ENCODE measurements at regions not wholly inside any gene's neighbourhood (a gene's known extent, or its start where the extent isn't known, plus 50 kb on each side); places are given as distances from the start of the nearest gene placed in this dataset.

DNA sequence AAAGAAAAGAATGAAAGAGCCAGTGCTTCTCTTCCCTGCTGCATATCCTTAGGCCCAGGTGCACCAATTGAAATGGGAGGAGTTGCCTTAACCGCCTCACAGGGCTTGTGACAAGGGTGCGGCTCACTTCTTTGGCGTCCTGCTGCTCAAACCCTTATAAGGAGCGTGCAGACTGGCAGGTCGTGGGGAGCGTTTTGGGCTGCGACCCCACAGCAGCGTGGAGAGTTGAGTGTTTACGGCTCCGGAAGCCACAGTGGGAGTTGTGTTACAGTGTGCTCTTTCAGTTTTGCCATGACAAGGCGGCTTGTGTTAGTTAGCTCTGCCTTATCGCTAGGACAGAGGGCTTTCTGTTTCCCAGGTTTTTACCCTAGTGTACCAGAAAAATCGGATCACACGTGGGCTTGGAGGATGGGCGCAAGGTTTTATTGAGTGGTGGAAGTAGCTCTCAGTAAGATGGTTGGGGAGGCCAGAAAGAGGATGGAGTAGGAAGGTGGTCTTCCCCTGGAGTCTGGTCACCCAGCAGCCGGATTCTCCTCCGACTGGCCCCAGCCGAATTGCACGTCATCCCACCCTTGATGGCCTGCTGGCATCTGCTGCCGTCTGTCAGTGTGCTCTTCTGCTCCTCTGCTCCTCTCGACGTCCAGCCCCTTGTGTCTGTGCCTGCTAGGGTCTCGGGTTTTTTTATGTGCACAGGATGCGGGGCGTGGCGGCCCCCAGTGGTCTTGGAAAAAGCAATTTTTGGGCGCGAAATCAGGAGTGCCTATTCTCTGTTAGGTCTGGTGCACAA lies 718.9 kb downstream of the ARAP2 start:
- H3K4me3 ChIP-seq (ENCODE audit: low read length): no peak overlapping the region
- DNase-seq (ENCODE audit: low read depth): no peak

DNA sequence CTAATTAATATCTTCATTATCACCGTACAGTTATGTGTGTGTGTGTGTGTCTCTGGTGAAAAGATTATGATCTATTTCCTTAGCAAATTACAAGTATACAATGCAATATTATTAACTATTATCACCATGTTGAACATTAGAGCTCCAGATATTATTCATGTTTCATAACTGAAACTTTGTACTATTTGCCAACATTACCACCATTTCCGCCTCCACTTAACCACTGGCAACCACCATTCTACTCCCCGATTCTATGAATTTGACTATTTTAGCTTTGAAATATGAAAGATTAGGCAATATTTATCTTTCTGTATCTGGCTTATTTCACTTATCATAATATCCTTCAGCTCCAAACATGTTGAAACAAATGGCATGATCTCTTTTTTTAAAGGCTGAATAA lies 717.9 kb downstream of the ARAP2 start:
- no peak overlapping the region for H3K4me3 ChIP-seq (ENCODE audit: low read length)
- DNase-seq (ENCODE audit: low read depth): no peak
- TF ChIP-seq, protein P1, sequence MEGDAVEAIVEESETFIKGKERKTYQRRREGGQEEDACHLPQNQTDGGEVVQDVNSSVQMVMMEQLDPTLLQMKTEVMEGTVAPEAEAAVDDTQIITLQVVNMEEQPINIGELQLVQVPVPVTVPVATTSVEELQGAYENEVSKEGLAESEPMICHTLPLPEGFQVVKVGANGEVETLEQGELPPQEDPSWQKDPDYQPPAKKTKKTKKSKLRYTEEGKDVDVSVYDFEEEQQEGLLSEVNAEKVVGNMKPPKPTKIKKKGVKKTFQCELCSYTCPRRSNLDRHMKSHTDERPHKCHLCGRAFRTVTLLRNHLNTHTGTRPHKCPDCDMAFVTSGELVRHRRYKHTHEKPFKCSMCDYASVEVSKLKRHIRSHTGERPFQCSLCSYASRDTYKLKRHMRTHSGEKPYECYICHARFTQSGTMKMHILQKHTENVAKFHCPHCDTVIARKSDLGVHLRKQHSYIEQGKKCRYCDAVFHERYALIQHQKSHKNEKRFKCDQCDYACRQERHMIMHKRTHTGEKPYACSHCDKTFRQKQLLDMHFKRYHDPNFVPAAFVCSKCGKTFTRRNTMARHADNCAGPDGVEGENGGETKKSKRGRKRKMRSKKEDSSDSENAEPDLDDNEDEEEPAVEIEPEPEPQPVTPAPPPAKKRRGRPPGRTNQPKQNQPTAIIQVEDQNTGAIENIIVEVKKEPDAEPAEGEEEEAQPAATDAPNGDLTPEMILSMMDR (conservative IDR thresholded peaks at IDR 0.05; ENCODE audit: low read depth, low read length): no peak

More for the DNA sequence above, 718.9 kb downstream of the ARAP2 start:
- TF ChIP-seq, protein P1 (conservative IDR thresholded peaks at IDR 0.05; ENCODE audit: low read depth, low read length): no peak

DNA sequence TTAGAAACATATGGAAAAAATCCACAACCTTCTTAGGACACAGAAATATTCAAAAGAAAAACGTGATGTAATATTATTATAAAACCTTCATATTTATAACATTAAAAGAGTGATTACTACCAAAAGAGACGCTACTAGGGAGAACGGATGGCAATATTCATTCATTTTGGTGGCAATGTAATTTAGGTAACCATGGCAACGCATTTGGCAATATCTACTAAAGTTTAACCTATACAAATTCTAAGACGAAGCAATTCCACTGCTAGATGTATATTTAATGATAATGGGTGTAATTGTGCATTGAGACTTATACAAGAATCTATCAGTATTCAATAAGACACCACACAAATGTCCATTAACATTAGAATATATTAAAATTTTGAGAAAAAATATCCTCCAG lies 709.4 kb downstream of the ARAP2 start:
- DNase-seq (ENCODE audit: low read depth): no peak
- TF ChIP-seq, protein P1 (conservative IDR thresholded peaks at IDR 0.05; ENCODE audit: low read depth, low read length): no peak
- H3K4me3 ChIP-seq (ENCODE audit: low read length): no peak overlapping the region

DNA sequence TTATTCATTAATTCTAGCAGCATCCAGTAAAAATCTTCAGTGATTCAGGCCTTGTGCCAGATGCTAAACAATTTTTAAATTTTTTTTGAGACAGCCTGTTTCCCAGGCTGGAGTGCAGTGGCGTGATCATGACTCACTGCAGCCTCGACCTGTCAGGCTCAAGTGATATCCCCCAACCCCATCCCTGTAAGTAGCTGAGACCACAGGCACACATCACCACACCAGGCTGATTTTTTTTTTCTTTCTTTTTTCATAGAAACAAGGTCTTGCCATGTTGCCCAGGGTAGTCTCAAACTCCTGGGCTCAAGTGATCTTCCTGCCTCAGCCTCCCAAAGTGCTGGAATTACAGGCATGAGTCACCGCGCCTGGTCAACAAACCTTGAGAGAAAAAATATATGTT lies 705.5 kb downstream of the ARAP2 start:
- TF ChIP-seq, protein P1 (conservative IDR thresholded peaks at IDR 0.05; ENCODE audit: low read depth, low read length): no peak
- H3K4me3 ChIP-seq (ENCODE audit: low read length): no peak overlapping the region
- DNase-seq (ENCODE audit: low read depth): peak; percentile 80

DNA sequence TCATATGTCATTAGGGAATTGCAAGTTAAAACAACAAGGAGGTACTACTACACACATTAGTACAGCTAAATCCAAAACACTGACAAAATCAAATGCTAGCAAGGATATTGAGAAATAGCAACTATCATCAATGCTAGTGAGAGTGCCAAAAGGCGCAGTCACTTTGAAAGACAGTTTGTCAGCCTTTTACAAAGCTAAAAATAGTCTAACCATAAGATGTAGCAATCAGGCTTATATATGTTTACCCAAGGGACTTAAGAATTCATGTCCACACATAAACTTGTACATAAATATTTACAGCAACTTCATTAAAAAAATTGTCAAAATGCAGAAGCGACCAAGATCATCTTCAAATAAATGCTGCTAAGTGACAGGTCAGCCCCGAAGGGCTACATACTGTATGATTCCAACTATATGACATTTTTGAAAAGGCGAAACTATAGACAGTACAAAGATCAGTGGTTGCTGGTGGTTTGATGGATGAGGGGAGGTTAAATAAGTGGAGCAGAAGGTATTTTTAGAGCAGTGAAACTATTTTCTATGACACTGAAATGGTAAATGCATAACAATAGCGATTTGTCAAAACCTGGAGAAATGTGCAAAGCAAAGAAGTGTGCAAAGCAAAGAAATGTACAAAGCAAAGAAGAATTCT lies 704.8 kb downstream of the ARAP2 start:
- TF ChIP-seq, protein P1 (conservative IDR thresholded peaks at IDR 0.05; ENCODE audit: low read depth, low read length): no peak
- no peak overlapping the region for H3K4me3 ChIP-seq (ENCODE audit: low read length)
- no peak for DNase-seq (ENCODE audit: low read depth)

DNA sequence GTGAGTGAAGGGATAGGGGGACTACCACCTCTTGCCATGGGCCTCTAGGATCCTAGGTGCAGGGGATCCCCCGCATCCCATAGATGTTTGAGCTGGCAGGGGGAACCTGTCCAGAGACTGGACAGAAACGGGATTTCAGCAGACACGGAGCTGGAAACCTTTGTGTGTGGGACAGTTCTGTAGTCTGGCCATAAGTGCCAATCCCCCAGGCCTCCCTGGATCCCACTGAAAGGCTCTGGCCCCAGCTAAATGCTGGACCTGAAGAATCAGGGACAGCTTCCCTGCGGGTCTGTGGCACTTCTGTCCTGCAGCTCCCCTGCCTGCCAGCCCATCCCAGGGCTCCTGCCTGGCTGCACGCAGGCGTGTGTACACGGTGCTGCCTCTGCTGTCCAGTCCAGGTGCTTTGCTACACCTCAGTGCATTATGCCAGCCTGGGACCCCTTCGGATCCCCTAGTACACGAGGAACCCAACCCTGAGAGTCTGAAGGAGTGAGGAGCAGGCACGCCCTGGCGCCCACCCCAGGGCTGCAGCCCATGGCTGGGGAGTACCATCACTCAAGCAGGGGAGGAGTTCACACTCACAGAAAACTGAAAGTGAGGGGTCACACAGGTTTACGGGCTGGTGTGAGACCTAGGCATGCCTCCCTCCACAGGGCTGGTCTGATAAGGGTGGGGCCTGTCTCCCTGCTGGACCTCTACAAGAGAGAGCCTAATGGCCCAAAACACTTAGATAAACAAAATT lies 703.0 kb downstream of the ARAP2 start:
- no peak for DNase-seq (ENCODE audit: low read depth)
- TF ChIP-seq, protein P1 (conservative IDR thresholded peaks at IDR 0.05; ENCODE audit: low read depth, low read length): no peak
- no peak overlapping the region for H3K4me3 ChIP-seq (ENCODE audit: low read length)

All from retinal pigment epithelial cell (primary cell).